Peyer's patch (tissue), 4 donors: ENCODE measurements at regions not wholly inside any gene's neighbourhood (a gene's known extent, or its start where the extent isn't known, plus 50 kb on each side); places are given as distances from the start of the nearest gene placed in this dataset.

Experiments used
- DNase-seq, 3 donors: peaks; one replicate each; pipeline ENCODE4 v3.0.0-alpha.2; 2017 to 2019
- H3K27ac ChIP-seq, 4 donors: fragments of 200-600 bp; sonication (generic); one replicate each; pipeline ENCODE4 v1.5.1; 2016 to 2019
- H3K27me3 ChIP-seq, 2 donors: fragments of 200-600 bp; sonication (generic); one replicate each; pipeline ENCODE4 v1.5.1; 2019
- H3K36me3 ChIP-seq, 3 donors: fragments of 200-600 bp; sonication (generic); one replicate each; pipeline ENCODE4 v1.5.1; 2016 to 2019
- H3K4me1 ChIP-seq, 4 donors: fragments of 200-600 bp; sonication (generic); one replicate each; pipeline ENCODE4 v1.5.1; 2016 to 2019
- H3K4me3 ChIP-seq, 4 donors: fragments of 200-600 bp; sonication (generic); 1 replicate in 3 of 4; 2 replicates in 1 of 4; pipeline ENCODE4 v1.5.1; 2016 to 2019; ENCODE audit warnings: mild to moderate bottlenecking in 1 of 4
- H3K9me3 ChIP-seq, 4 donors: fragments of 200-600 bp; sonication (generic); one replicate each; pipeline ENCODE4 v1.5.1; 2016 to 2019; ENCODE audit warnings: mild to moderate bottlenecking in 1 of 4
- CTCF ChIP-seq, 6 experiments: fragments of 450-650 bp in 4 of 6; fragments of 200-600 bp in 2 of 6; sonication (generic) in 1 of 6; IDR thresholded peaks; one replicate each; pipeline ENCODE4 v1.5.1; 2017 to 2019; ENCODE audit warnings: antibody characterized with exemption in 6 of 6, mild to moderate bottlenecking in 3 of 6, moderate library complexity in 1 of 6
- POLR2A ChIP-seq, 2 donors: fragments of 450-650 bp; IDR thresholded peaks; one replicate each; pipeline ENCODE4 v1.5.1; 2017; ENCODE audit warnings: antibody characterized with exemption in 2 of 2, mild to moderate bottlenecking in 2 of 2, moderate library complexity in 2 of 2

GRCh38 chr7:116310141-116310540 lies 99.8 kb downstream of the TES start:
- DNase-seq, result no peak
- TF ChIP-seq CTCF (IDR thresholded peaks at IDR 0.05), result no peak
- no peak for TF ChIP-seq POLR2A (IDR thresholded peaks at IDR 0.05)
- no peaks in the 10 kb centered on the region for H3K4me1 ChIP-seq
- no peak overlapping the region for H3K27ac ChIP-seq
- H3K27me3 ChIP-seq, result no peaks in the 10 kb centered on the region
- no peak overlapping the region for H3K4me3 ChIP-seq
- no peaks in the 10 kb centered on the region for H3K36me3 ChIP-seq
- no peaks in the 10 kb centered on the region for H3K9me3 ChIP-seq

GRCh38 chr7:116311259-116311658 lies 100.9 kb downstream of the TES start:
- Histone ChIP-seq H3K9me3 (no peaks in the 10 kb centered on the region), H3K27ac (no peak overlapping the region), H3K4me3 (no peak overlapping the region), H3K27me3 (no peaks in the 10 kb centered on the region), H3K36me3 (no peaks in the 10 kb centered on the region), H3K4me1 (no peaks in the 10 kb centered on the region)
- TF ChIP-seq POLR2A (IDR thresholded peaks at IDR 0.05), result no peak
- no peak for DNase-seq

- TF ChIP-seq CTCF (IDR thresholded peaks at IDR 0.05) (no peak), POLR2A (IDR thresholded peaks at IDR 0.05) (no peak)
- Histone ChIP-seq H3K27ac (no peak overlapping the region), H3K36me3 (no peaks in the 10 kb centered on the region), H3K27me3 (no peaks in the 10 kb centered on the region), H3K4me3 (no peak overlapping the region), H3K9me3 (no peaks in the 10 kb centered on the region), H3K4me1 (no peaks in the 10 kb centered on the region)
- no peak for DNase-seq
These were observed 101.6 kb downstream of the TES start for GRCh38 chr7:116311816-116312471.

GRCh38 chr7:116315293-116315692 lies 105.0 kb downstream of the TES start:
- H3K9me3 ChIP-seq, result no peaks in the 10 kb centered on the region
- no peaks in the 10 kb centered on the region for H3K36me3 ChIP-seq
- no peaks in the 10 kb centered on the region for H3K4me1 ChIP-seq
- no peaks in the 10 kb centered on the region for H3K27me3 ChIP-seq
- H3K4me3 ChIP-seq, result no peak overlapping the region
- no peak for DNase-seq
- no peak for TF ChIP-seq POLR2A (IDR thresholded peaks at IDR 0.05)
- TF ChIP-seq CTCF (IDR thresholded peaks at IDR 0.05), result no peak
- no peak overlapping the region for H3K27ac ChIP-seq

GRCh38 chr7:116315803-116316202 lies 105.5 kb downstream of the TES start:
- Histone ChIP-seq H3K27ac (no peak overlapping the region), H3K36me3 (no peaks in the 10 kb centered on the region), H3K27me3 (no peaks in the 10 kb centered on the region), H3K9me3 (no peaks in the 10 kb centered on the region), H3K4me3 (no peak overlapping the region), H3K4me1 (no peaks in the 10 kb centered on the region)
- TF ChIP-seq POLR2A (IDR thresholded peaks at IDR 0.05) (no peak), CTCF (IDR thresholded peaks at IDR 0.05) (no peak)
- DNase-seq, result no peak

GRCh38 chr7:116316838-116317628 lies 106.7 kb downstream of the TES start:
- peak overlapping the region in 2 of 4 donors; percentile 8 to 57 for H3K27ac ChIP-seq
- no peaks in the 10 kb centered on the region for H3K27me3 ChIP-seq
- H3K9me3 ChIP-seq, result no peaks in the 10 kb centered on the region
- no peak for DNase-seq
- TF ChIP-seq POLR2A (IDR thresholded peaks at IDR 0.05) (no peak), CTCF (IDR thresholded peaks at IDR 0.05) (no peak)
- no peak overlapping the region for H3K4me3 ChIP-seq
- H3K36me3 ChIP-seq, result no peaks in the 10 kb centered on the region
- H3K4me1 ChIP-seq, result no peaks in the 10 kb centered on the region
